ENCODE measurements at regions not wholly inside any gene's neighbourhood (a gene's known extent, or its start where the extent isn't known, plus 50 kb on each side); places are given as distances from the start of the nearest gene placed in this dataset.

DNA sequence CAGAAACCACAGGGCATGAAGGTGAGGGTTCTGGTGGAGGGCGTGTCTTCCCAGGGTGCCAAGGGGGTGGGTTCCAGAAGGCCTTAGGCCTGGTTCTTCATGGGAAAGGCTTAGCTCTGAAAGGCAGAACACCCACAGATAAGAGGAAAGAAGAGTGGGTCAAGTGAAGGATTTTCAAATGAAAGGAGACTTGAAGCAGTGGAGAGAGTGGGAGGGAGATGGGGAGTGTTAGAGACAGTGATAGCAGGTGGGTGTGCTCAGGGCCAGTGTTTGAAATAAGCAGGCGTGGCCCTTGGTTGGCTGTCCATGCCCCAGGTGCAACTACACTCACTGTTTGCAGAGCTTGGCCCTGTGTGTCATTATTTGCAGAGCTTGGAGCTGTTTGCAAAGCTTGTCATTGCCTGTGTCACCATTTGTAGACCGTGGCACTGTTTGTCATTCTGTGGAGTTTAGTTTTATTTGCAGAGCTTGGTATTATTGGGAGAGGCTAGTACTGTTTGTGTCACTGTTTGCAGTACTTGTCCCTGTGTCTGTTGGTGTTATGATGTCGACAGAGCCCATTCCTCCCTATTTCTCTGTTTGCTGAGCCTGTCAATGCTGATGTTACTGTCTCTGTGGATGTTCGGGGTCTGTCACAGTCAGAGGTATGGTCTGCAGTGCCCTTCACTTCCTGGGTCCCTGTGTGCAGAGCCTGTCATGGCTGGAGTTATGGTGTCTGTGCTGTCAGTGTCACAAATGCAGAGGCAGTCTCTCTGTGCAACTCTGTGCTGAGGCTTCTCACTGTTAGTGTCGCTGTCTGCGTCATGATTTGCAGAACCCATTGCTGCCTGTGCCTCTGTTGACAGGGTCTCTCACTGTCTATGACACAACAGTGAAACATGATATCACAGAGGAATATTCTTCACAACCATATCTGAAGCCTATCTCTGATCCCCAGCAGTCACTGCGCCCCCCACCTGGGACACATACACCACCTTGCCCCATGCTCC, 127.7 kb upstream of the LRFN2 start (continued):
- TF ChIP-seq ZNF230 (CRISPR knock-in tag; IDR thresholded peaks at IDR 0.05) (no peak), MEF2D (CRISPR knock-in tag; IDR thresholded peaks at IDR 0.05) (no peak), RELA (CRISPR knock-in tag; IDR thresholded peaks at IDR 0.05) (no peak), MED13 (CRISPR knock-in tag; IDR thresholded peaks at IDR 0.05) (no peak), SNRNP70 (IDR thresholded peaks at IDR 0.05; ENCODE audit: low read depth, low read length) (no peak), KLF15 (CRISPR knock-in tag; IDR thresholded peaks at IDR 0.05; ENCODE audit: borderline replicate concordance) (no peak), RNF2 (conservative IDR thresholded peaks at IDR 0.05; ENCODE audit: low read depth) (no peak), ZNF709 (CRISPR knock-in tag; IDR thresholded peaks at IDR 0.05) (no peak), NR2F2 (IDR thresholded peaks at IDR 0.05; ENCODE audit: borderline replicate concordance, low read depth) (peak; percentile 77; the same call in 1 of the 2 replicates), THYN1 (CRISPR knock-in tag; IDR thresholded peaks at IDR 0.05; ENCODE audit: borderline replicate concordance, low read depth) (no peak), ZNF672 (CRISPR knock-in tag; IDR thresholded peaks at IDR 0.05) (no peak), NBN (conservative IDR thresholded peaks at IDR 0.05) (no peak), AGO2 (optimal IDR thresholded peaks at IDR 0.05; ENCODE audit: low read depth, low read length) (no peak), KDM5B (CRISPR knock-in tag; IDR thresholded peaks at IDR 0.05; ENCODE audit: borderline replicate concordance) (no peak), SUZ12 (IDR thresholded peaks at IDR 0.05; ENCODE audit: low read depth, low read length) (no peak), SMAD3 (CRISPR knock-in tag; IDR thresholded peaks at IDR 0.05) (0 out of 2 replicates have a peak, but pooled peaks have one; percentile 72), SMARCE1 (IDR thresholded peaks at IDR 0.05; ENCODE audit: borderline replicate concordance) (no peak), FOXK2 (IDR thresholded peaks at IDR 0.05) (peak; percentile 48; the same call in 1 of the 2 replicates), MTA1 (CRISPR knock-in tag; IDR thresholded peaks at IDR 0.05; ENCODE audit: borderline replicate concordance) (no peak), NR2F1 (CRISPR knock-in tag; IDR thresholded peaks at IDR 0.05) (0 out of 4 replicates have a peak, but pooled peaks of 1 of the 2 experiments have one; percentile 32), DR1 (CRISPR knock-in tag; IDR thresholded peaks at IDR 0.05) (no peak)
- TF ChIP-seq, protein P1, sequence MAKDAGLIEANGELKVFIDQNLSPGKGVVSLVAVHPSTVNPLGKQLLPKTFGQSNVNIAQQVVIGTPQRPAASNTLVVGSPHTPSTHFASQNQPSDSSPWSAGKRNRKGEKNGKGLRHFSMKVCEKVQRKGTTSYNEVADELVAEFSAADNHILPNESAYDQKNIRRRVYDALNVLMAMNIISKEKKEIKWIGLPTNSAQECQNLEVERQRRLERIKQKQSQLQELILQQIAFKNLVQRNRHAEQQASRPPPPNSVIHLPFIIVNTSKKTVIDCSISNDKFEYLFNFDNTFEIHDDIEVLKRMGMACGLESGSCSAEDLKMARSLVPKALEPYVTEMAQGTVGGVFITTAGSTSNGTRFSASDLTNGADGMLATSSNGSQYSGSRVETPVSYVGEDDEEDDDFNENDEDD (CRISPR knock-in tag; IDR thresholded peaks at IDR 0.05; ENCODE audit: borderline replicate concordance): no peak
- TF ChIP-seq, protein P2, sequence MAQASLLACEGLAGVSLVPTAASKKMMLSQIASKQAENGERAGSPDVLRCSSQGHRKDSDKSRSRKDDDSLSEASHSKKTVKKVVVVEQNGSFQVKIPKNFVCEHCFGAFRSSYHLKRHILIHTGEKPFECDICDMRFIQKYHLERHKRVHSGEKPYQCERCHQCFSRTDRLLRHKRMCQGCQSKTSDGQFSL (CRISPR knock-in tag; IDR thresholded peaks at IDR 0.05): no peak
- TF ChIP-seq, protein P3, sequence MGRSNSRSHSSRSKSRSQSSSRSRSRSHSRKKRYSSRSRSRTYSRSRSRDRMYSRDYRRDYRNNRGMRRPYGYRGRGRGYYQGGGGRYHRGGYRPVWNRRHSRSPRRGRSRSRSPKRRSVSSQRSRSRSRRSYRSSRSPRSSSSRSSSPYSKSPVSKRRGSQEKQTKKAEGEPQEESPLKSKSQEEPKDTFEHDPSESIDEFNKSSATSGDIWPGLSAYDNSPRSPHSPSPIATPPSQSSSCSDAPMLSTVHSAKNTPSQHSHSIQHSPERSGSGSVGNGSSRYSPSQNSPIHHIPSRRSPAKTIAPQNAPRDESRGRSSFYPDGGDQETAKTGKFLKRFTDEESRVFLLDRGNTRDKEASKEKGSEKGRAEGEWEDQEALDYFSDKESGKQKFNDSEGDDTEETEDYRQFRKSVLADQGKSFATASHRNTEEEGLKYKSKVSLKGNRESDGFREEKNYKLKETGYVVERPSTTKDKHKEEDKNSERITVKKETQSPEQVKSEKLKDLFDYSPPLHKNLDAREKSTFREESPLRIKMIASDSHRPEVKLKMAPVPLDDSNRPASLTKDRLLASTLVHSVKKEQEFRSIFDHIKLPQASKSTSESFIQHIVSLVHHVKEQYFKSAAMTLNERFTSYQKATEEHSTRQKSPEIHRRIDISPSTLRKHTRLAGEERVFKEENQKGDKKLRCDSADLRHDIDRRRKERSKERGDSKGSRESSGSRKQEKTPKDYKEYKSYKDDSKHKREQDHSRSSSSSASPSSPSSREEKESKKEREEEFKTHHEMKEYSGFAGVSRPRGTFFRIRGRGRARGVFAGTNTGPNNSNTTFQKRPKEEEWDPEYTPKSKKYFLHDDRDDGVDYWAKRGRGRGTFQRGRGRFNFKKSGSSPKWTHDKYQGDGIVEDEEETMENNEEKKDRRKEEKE (IDR thresholded peaks at IDR 0.05): no peak
